ENCODE measurements at regions not wholly inside any gene's neighbourhood (a gene's known extent, or its start where the extent isn't known, plus 50 kb on each side); places are given as distances from the start of the nearest gene placed in this dataset.
A peak's percentile ranks its signal among the peaks of the same experiment; 100 is the strongest.

GRCh38 chr2:128770143-128771085 is 451.7 kb upstream of the HS6ST1 start:
- Histone ChIP-seq H3K36me3 (ENCODE audit: low read depth, missing control alignments) (no peaks in the 10 kb centered on the region), H3K9me3 (no peaks in the 10 kb centered on the region), H3K4me1 (no peaks in the 10 kb centered on the region), H3K27ac (no peak overlapping the region), H3K27me3 (no peaks in the 10 kb centered on the region), H3K4me3 (no peak overlapping the region)
- no peak for TF ChIP-seq POLR2A (IDR thresholded peaks at IDR 0.05)
- TF ChIP-seq, protein P1, sequence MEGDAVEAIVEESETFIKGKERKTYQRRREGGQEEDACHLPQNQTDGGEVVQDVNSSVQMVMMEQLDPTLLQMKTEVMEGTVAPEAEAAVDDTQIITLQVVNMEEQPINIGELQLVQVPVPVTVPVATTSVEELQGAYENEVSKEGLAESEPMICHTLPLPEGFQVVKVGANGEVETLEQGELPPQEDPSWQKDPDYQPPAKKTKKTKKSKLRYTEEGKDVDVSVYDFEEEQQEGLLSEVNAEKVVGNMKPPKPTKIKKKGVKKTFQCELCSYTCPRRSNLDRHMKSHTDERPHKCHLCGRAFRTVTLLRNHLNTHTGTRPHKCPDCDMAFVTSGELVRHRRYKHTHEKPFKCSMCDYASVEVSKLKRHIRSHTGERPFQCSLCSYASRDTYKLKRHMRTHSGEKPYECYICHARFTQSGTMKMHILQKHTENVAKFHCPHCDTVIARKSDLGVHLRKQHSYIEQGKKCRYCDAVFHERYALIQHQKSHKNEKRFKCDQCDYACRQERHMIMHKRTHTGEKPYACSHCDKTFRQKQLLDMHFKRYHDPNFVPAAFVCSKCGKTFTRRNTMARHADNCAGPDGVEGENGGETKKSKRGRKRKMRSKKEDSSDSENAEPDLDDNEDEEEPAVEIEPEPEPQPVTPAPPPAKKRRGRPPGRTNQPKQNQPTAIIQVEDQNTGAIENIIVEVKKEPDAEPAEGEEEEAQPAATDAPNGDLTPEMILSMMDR (IDR thresholded peaks at IDR 0.05), result no peak
- peak; percentile 1 for DNase-seq
- intact Hi-C loops (cut with DNase I; ENCODE audit: low total_unique reads), result no loop called here
- 95 to 96% methylated on average over 15 to 18 of the region's 18 CpGs for WGBS, 2 donors

GRCh38 chr2:128771401-128771800 is 452.7 kb upstream of the HS6ST1 start:
- intact Hi-C loops (cut with DNase I; ENCODE audit: low total_unique reads), result no loop called here
- Histone ChIP-seq H3K36me3 (ENCODE audit: low read depth, missing control alignments) (no peaks in the 10 kb centered on the region), H3K4me3 (no peak overlapping the region), H3K27me3 (no peaks in the 10 kb centered on the region), H3K9me3 (no peaks in the 10 kb centered on the region), H3K4me1 (no peaks in the 10 kb centered on the region), H3K27ac (no peak overlapping the region)
- TF ChIP-seq POLR2A (IDR thresholded peaks at IDR 0.05), result no peak
- TF ChIP-seq, protein P1 (IDR thresholded peaks at IDR 0.05), result no peak
- 87 to 88% methylated on average over 2 of the region's 2 CpGs for WGBS, 2 donors
- no peak for DNase-seq

GRCh38 chr2:128772671-128773070 is 454.0 kb upstream of the HS6ST1 start:
- Histone ChIP-seq H3K4me3 (no peak overlapping the region), H3K36me3 (ENCODE audit: low read depth, missing control alignments) (no peaks in the 10 kb centered on the region), H3K27me3 (no peaks in the 10 kb centered on the region), H3K9me3 (no peaks in the 10 kb centered on the region), H3K4me1 (no peaks in the 10 kb centered on the region), H3K27ac (no peak overlapping the region)
- intact Hi-C loops (cut with DNase I; ENCODE audit: low total_unique reads), result no loop called here
- no peak for DNase-seq
- TF ChIP-seq, protein P1 (IDR thresholded peaks at IDR 0.05), result no peak
- TF ChIP-seq POLR2A (IDR thresholded peaks at IDR 0.05), result no peak
- 87% methylated on average over 4 of the region's 4 CpGs for WGBS, 2 donors

DNA sequence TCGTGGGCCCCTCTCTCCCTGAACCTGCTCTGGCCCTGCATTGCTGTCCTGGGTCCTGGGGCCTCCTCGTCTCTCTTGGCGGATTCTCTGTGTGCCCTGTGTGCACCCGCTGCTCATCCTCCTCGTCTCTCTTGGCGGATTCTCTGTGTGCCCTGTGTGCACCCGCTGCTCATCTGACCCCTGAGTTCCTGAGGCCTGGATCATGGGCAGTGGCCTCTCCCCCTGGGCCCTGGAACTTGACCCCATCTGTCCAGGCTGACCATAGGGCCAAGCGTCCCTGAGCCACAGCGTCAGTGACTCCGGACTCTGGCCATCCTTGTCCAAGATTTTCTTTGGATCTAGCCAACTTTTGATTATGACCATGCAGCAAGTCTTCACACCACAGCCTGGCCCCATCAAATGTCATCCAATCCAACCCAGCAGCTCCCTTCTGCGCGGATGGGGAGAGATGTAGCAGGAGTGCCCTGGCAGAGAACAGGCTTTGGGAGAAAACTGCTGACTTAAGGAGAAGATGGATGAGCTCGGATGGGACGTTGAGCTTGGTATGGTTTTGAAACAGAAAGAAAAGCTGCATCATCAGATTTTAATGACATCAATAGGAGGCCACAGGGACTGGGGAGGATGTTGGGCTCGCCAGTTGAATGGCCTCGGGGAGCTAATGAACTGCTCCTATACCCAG is 455.1 kb upstream of the HS6ST1 start:
- WGBS, 2 donors, result 84 to 97% methylated on average over 14 to 16 of the region's 16 CpGs
- H3K27ac ChIP-seq, result no peak overlapping the region
- no peaks in the 10 kb centered on the region for H3K4me1 ChIP-seq
- no peaks in the 10 kb centered on the region for H3K36me3 ChIP-seq (ENCODE audit: low read depth, missing control alignments)
- H3K4me3 ChIP-seq, result no peak overlapping the region
- intact Hi-C loops (cut with DNase I; ENCODE audit: low total_unique reads), result no loop called here
- no peak for TF ChIP-seq POLR2A (IDR thresholded peaks at IDR 0.05)
- TF ChIP-seq, protein P1 (IDR thresholded peaks at IDR 0.05), result no peak
- peak; percentile 4 for DNase-seq
- no peaks in the 10 kb centered on the region for H3K27me3 ChIP-seq
- H3K9me3 ChIP-seq, result no peaks in the 10 kb centered on the region

Data from testis (tissue), 2 donors.